Tibial artery (tissue), 4 donors: ENCODE measurements at regions not wholly inside any gene's neighbourhood (a gene's known extent, or its start where the extent isn't known, plus 50 kb on each side); places are given as distances from the start of the nearest gene placed in this dataset.

Source experiments
- DNase-seq, 2 donors: peaks; one replicate each; pipeline ENCODE4 v3.0.0-alpha.2; 2019
- H3K27ac ChIP-seq, 2 donors: fragments of 200-600 bp; sonication (generic) in 1 of 2; 1 replicate in 1 of 2; 2 replicates in 1 of 2; pipeline ENCODE4 v1.5.1; 2018 to 2019; ENCODE audit warnings: mild to moderate bottlenecking in 1 of 2
- H3K27me3 ChIP-seq, 2 donors: fragments of 200-600 bp; sonication (generic) in 1 of 2; one replicate each; pipeline versions ENCODE4 v1.5.1 to v1.6.0; 2016 to 2019
- H3K36me3 ChIP-seq, 3 donors: fragments of 200-600 bp; sonication (generic) in 2 of 3; one replicate each; pipeline ENCODE4 v1.5.1; 2016 to 2019; ENCODE audit warnings: mild to moderate bottlenecking in 2 of 3
- H3K4me1 ChIP-seq, 4 donors: fragments of 200-600 bp; sonication (generic) in 2 of 4; 1 replicate in 3 of 4; 2 replicates in 1 of 4; pipeline ENCODE4 v1.5.1; 2016 to 2019
- H3K4me3 ChIP-seq, 2 donors: fragments of 200-600 bp; sonication (generic) in 1 of 2; 1 replicate in 1 of 2; 2 replicates in 1 of 2; pipeline ENCODE4 v1.5.1; 2018 to 2019; ENCODE audit warnings: mild to moderate bottlenecking in 2 of 2
- H3K9me3 ChIP-seq, 3 donors: fragments of 200-600 bp; sonication (generic) in 1 of 3; one replicate each; pipeline ENCODE4 v1.5.1; 2016 to 2019
- CTCF ChIP-seq, 2 experiments: fragments of 200-600 bp in 1 of 2; fragments of 450-650 bp in 1 of 2; IDR thresholded peaks; one replicate each; pipeline ENCODE4 v1.5.1; 2017 to 2019; ENCODE audit warnings: antibody characterized with exemption in 2 of 2, mild to moderate bottlenecking in 1 of 2, moderate library complexity in 1 of 2
- intact Hi-C: fragments of 100-400 bp; cut with DNase I; formaldehyde crosslinking; loops from one replicate; pipeline ENCODE4 v1.15.0; 2023; ENCODE audit warnings: low total_unique reads

GRCh38 chr5:74296685-74297408 lies 343.7 kb downstream of the ENC1 start:
- Histone ChIP-seq H3K9me3 (no peaks in the 10 kb centered on the region), H3K27me3 (no peaks in the 10 kb centered on the region), H3K27ac (no peak overlapping the region), H3K4me1 (peaks cover 0 to 16% (median 0%) of the 10 kb centered on the region in 4 donors), H3K4me3 (no peak overlapping the region), H3K36me3 (no peaks in the 10 kb centered on the region)
- DNase-seq, result no peak
- intact Hi-C loops, result no loop called here
- TF ChIP-seq CTCF (IDR thresholded peaks at IDR 0.05), result no peak

- no peak for DNase-seq
- no peaks in the 10 kb centered on the region for H3K36me3 ChIP-seq
- H3K27ac ChIP-seq, result no peak overlapping the region
- no peaks in the 10 kb centered on the region for H3K9me3 ChIP-seq
- no peaks in the 10 kb centered on the region for H3K27me3 ChIP-seq
- intact Hi-C loops, result no loop called here
- H3K4me3 ChIP-seq, result no peak overlapping the region
- TF ChIP-seq CTCF (IDR thresholded peaks at IDR 0.05), result no peak
- peaks cover 0 to 16% (median 0%) of the 10 kb centered on the region in 4 donors for H3K4me1 ChIP-seq
These were observed 344.9 kb downstream of the ENC1 start for GRCh38 chr5:74295676-74296075.

GRCh38 chr5:74295141-74295540 lies 345.4 kb downstream of the ENC1 start:
- intact Hi-C loops, result no loop called here
- Histone ChIP-seq H3K4me3 (no peak overlapping the region), H3K27me3 (no peaks in the 10 kb centered on the region)

GRCh38 chr5:74294231-74294705 lies 346.3 kb downstream of the ENC1 start:
- H3K4me3 ChIP-seq, result no peak overlapping the region
- no peak overlapping the region for H3K27ac ChIP-seq
- peaks cover 0 to 22% (median 5%) of the 10 kb centered on the region in 4 donors for H3K4me1 ChIP-seq
- no peaks in the 10 kb centered on the region for H3K36me3 ChIP-seq
- no peak for TF ChIP-seq CTCF (IDR thresholded peaks at IDR 0.05)
- no peaks in the 10 kb centered on the region for H3K27me3 ChIP-seq
- intact Hi-C loops, result no loop called here
- no peaks in the 10 kb centered on the region for H3K9me3 ChIP-seq
- no peak for DNase-seq

More at GRCh38 chr5:74295141-74295540, 345.4 kb downstream of the ENC1 start:
- no peak overlapping the region for H3K27ac ChIP-seq
- no peak for TF ChIP-seq CTCF (IDR thresholded peaks at IDR 0.05)
- no peak for DNase-seq
- peaks cover 0 to 16% (median under 1%) of the 10 kb centered on the region in 4 donors for H3K4me1 ChIP-seq
- H3K9me3 ChIP-seq, result no peaks in the 10 kb centered on the region
- no peaks in the 10 kb centered on the region for H3K36me3 ChIP-seq

- intact Hi-C loops, result no loop called here
- no peak for DNase-seq
These were observed 347.3 kb downstream of the ENC1 start for GRCh38 chr5:74293182-74293581.

More at GRCh38 chr5:74293182-74293581, 347.3 kb downstream of the ENC1 start:
- Histone ChIP-seq H3K4me3 (no peak overlapping the region), H3K27me3 (no peaks in the 10 kb centered on the region), H3K4me1 (peaks cover 0 to 33% (median 6%) of the 10 kb centered on the region in 4 donors), H3K9me3 (no peaks in the 10 kb centered on the region), H3K27ac (no peak overlapping the region), H3K36me3 (no peaks in the 10 kb centered on the region)
- no peak for TF ChIP-seq CTCF (IDR thresholded peaks at IDR 0.05)
